Fibroblast of the aortic adventitia (primary cell): ENCODE measurements at regions not wholly inside any gene's neighbourhood (a gene's known extent, or its start where the extent isn't known, plus 50 kb on each side); places are given as distances from the start of the nearest gene placed in this dataset.
"Not testable (repeated sequence)": the region's sequence is repeated elsewhere in the genome, so short reads cannot be mapped to it uniquely, and the experiment has no call there.

ENCODE experiments used
- DNase-seq: peaks from one replicate; pipeline ENCODE4 v3.0.0-alpha.2; 2010; ENCODE audit warnings: low read depth
- H3K4me3 ChIP-seq: 2 replicates; pipeline ENCODE4 v1.5.1; 2011; ENCODE audit warnings: low read depth, mild to moderate bottlenecking, control low read depth, low read length, moderate library complexity
- CTCF ChIP-seq: IDR thresholded peaks from 2 replicates; pipeline ENCODE4 v1.5.1; 2011; ENCODE audit warnings: mild to moderate bottlenecking, low read length, control low read depth, inconsistent platforms; ENCODE audit not compliant: insufficient read depth

GRCh38 chr21:25456672-25457071 is 150.6 kb downstream of the MRPL39 start:
- no peak for DNase-seq
- TF ChIP-seq CTCF: no peak
- H3K4me3 ChIP-seq: no peak overlapping the region

DNA sequence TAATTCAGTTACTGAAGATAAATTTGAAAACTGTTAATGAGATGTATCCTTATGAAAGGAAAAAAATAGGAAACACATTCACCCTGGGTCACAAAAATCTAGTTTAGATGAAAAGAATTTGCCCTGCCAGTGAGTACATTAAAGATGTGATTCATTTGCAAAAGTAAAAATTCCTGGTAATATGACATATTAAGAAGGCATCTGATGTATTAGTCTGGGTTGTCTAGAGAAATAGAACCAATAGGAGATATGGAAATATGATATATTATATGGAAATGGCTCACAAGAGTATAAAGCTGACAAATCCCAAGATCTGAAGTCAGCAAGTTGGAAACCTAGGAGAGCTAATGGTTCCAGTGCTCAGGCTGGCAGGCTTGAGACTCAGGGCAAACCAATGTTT is 153.8 kb downstream of the MRPL39 start:
- no peak overlapping the region for H3K4me3 ChIP-seq
- peak; percentile 14 for DNase-seq
- no peak for TF ChIP-seq CTCF

GRCh38 chr21:25449950-25450349 is 157.3 kb downstream of the MRPL39 start:
- H3K4me3 ChIP-seq: no peak overlapping the region
- no peak for DNase-seq
- TF ChIP-seq CTCF: no peak

DNA sequence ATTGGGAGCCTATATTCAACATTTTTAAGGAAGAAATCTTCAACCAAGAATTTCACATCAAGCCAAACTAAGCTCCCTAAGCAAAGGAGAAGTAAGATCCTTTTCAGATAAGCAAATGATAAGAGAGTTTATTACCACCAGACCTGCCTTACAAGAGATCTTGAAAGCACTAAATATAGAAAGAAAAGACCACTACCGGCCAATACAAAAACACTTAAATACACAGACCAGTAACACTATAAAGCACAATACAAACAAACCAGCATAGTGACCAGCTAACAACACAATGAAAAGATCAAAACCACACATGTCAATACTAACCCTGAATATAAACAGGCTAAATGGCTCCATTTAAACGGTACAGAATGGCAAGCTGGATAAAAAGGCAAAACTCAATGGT is 165.4 kb downstream of the MRPL39 start:
- H3K4me3 ChIP-seq: no peak overlapping the region
- DNase-seq: no peak
- TF ChIP-seq CTCF: no peak

- DNase-seq: not testable (repeated sequence)
Observed at GRCh38 chr21:25437465-25437864, 169.8 kb downstream of the MRPL39 start.

GRCh38 chr21:25428537-25428936 is 178.7 kb downstream of the MRPL39 start:
- DNase-seq: no peak
- TF ChIP-seq CTCF: no peak
- no peak overlapping the region for H3K4me3 ChIP-seq

More at GRCh38 chr21:25437465-25437864, 169.8 kb downstream of the MRPL39 start:
- not testable (repeated sequence) for H3K4me3 ChIP-seq

GRCh38 chr21:25427828-25428227 is 179.5 kb downstream of the MRPL39 start:
- TF ChIP-seq CTCF: no peak
- no peak overlapping the region for H3K4me3 ChIP-seq
- DNase-seq: no peak
